ENCODE measurements at regions not wholly inside any gene's neighbourhood (a gene's known extent, or its start where the extent isn't known, plus 50 kb on each side); places are given as distances from the start of the nearest gene placed in this dataset.

GRCh38 chr1:190579552-190580193, 102.0 kb upstream of the BRINP3 start:
- TF ChIP-seq CTCF (conservative IDR thresholded peaks at IDR 0.05; ENCODE audit: low read length) (no peak), EZH2phosphoT487 (IDR thresholded peaks at IDR 0.05; ENCODE audit: borderline replicate concordance, low read depth, low read length) (no peak)

Measured in OCI-LY7 (cell line).